ENCODE measurements at regions not wholly inside any gene's neighbourhood (a gene's known extent, or its start where the extent isn't known, plus 50 kb on each side); places are given as distances from the start of the nearest gene placed in this dataset.

- TF ChIP-seq, protein P1, sequence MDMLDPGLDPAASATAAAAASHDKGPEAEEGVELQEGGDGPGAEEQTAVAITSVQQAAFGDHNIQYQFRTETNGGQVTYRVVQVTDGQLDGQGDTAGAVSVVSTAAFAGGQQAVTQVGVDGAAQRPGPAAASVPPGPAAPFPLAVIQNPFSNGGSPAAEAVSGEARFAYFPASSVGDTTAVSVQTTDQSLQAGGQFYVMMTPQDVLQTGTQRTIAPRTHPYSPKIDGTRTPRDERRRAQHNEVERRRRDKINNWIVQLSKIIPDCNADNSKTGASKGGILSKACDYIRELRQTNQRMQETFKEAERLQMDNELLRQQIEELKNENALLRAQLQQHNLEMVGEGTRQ (IDR thresholded peaks at IDR 0.05; ENCODE audit: low read length) = no peak
- TF ChIP-seq SRF (IDR thresholded peaks at IDR 0.05; ENCODE audit: low read depth, low read length) = no peak
- TF ChIP-seq POLR2AphosphoS5 (IDR thresholded peaks at IDR 0.05; ENCODE audit: low read depth, low read length) = no peak
- TF ChIP-seq CHD1 (IDR thresholded peaks at IDR 0.05; ENCODE audit: low read depth, low read length) = no peak
- TF ChIP-seq HDAC6 (IDR thresholded peaks at IDR 0.05; ENCODE audit: low read depth, low read length) = no peak
- TF ChIP-seq NANOG (IDR thresholded peaks at IDR 0.05; ENCODE audit: insufficient read depth, low read depth, low read length, poor library complexity, severe bottlenecking) = no peak
- TF ChIP-seq SP4 (IDR thresholded peaks at IDR 0.05; ENCODE audit: low read length) = no peak
- no peak for TF ChIP-seq CBX8 (IDR thresholded peaks at IDR 0.05; ENCODE audit: borderline replicate concordance, low read depth, low read length)
These were observed 135.7 kb downstream of the FGF18 start (continued) for GRCh38 chr5:171555160-171555559.

All from H1 (cell line).